ENCODE measurements at regions not wholly inside any gene's neighbourhood (a gene's known extent, or its start where the extent isn't known, plus 50 kb on each side); places are given as distances from the start of the nearest gene placed in this dataset.

GRCh38 chr17:36869856-36870719, 67.2 kb upstream of the LHX1 start:
- no peak for DNase-seq

GRCh38 chr17:36870720-36870999, 66.6 kb upstream of the LHX1 start:
- no peak for DNase-seq

DNA sequence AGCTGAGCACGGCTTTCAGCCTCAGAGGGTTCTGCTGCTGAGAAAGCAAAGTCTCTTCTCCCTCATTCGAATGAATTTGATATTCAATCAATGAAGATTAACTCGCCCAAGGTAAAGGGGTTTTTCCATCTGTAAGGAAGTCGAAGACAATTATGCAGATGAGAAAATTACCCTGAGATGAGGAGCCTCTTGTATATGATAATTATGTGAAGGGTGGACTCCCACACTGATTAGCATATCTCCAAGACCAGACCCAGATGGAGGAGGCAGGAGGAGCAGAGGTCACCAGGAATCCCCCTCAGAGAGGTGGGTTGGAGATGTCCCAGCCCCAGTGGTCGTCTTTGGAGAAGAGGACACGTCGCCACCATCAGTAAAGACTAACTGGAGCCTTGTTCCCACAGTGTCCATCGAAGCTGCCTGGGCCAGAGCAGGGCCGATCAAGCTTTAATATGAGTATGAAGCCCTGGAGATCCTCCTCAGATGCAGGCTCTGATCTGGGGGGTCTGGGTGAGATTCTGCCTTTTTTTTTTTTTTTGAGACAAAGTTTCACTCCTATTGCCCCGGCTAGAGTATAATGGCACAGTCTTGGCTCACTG, 61.5 kb upstream of the LHX1 start:
- DNase-seq = no peak

- DNase-seq = no peak
These were observed 60.3 kb upstream of the LHX1 start for GRCh38 chr17:36876966-36877365.

- DNase-seq = no peak
These were observed 59.5 kb upstream of the LHX1 start for GRCh38 chr17:36877771-36878170.

DNA sequence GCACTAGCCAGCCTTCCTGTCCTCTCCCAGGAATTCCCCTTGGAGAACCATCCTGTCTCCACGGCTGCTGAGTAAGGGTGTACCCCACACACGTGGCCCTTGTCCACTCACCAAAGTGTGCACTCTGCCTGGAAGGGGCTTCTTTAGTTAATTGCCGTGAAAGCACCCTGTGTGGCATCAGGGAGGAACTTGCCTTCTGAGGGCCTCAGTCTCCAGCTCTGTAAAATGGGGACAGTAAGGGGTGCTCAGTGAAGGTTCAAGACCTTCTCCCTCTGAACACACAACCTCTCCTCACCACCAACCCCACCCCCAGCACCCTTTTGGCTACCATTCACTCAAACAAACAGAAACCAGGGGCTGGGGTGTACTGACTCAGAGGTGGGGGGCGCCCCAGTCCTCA, 59.1 kb upstream of the LHX1 start:
- no peak for DNase-seq

DNA sequence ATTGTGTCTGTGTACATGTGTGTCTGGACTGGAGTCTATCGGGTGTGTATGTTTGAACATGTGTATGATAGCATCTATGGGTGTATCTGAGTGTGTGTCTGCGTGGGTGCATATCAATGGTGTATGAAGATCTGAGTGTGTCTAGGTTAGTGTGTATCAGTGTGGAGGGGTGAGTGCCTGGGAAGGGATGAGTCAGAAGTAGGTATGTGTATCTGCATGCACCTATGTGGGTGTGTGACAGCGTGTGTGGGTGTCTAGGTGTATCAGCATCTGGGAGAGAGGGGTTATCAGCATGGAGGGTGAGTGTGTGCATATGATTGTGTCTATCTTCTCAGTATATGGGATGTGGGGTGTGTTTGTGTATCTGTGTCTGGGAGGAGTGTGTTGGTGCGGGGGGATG, 58.2 kb upstream of the LHX1 start:
- no peak for DNase-seq

GRCh38 chr17:36879624-36880131, 57.6 kb upstream of the LHX1 start:
- DNase-seq = no peak

DNA sequence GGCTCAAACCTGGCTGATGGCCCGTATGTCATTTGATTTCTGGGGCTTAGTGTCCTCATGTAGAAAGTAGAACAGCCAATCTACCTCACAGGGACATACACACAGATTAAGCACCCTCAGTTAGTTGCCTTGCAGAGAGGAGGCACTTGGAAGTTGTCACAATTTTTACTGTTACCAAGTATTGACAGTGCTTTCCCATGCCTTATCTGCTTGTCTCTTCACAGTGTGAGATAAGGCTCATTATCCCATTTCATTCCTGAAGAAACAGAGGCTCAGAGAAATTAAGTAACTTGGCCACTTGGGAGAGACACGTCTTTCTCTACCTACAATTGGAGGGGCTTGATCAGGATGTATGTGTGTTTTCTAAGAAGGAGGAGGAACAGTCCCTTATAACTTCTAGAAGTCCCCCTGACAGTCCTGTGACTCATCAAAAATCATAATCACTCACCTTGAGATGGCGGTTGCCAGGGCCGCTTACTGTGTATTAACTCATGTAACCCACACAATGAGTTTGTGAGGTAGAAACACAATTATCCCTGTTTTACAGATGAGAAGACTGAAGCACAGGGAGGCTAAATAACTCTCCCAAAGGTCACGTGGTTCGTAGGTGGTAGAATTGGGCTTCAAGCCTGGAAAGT, 56.9 kb upstream of the LHX1 start:
- DNase-seq = no peak

DNA sequence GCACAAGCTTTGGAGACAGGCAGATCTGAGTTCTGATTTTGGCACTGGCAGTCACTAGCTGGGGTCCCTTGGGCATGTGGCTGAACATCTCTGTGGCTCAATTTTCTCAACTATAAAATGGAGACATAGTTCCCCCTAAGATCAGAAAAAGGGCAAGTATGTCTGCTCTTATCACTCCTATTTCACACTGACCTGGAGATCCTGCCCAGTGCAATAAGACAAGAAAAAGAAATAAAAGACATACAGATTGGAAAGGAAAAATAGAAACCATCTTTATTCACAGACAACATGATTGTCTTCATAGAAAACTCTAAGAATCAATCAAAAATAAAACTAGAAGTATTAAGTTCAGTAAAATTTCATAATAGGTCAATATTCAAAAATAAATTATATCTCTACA, 56.0 kb upstream of the LHX1 start:
- no peak for DNase-seq

DNA sequence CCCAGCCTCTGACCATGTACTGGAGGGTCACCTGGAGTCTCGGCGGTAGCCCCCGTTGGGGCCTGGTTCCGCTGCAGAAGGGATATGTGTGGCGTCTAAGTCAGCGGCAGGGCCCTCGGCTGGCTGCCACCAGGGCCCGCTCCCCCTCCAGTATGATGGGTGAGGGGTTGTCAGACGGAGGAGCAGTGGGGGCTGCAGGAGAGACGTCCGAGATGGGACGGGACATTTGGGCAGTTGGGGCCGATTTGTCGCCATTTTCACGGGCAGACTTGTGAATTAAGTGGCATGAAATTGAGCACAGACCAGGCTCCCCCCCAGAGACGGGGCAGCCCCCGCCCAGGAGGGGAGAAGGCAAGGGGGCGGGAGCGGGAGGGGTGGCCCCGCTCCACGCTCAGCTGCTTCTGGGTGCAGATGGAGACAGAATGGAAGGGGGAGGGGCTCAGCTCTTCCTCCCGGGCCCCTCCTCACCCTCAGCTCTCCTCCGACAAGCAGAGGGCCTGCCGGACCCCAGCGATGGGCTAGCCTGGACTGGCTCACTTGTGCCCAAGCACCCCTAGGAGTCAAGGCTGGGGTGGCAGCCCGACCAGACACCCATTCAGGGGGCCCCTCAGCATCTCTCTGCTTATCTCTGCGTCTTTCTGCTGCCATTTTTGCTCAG, 52.7 kb upstream of the LHX1 start:
- DNase-seq = no peak

DNA sequence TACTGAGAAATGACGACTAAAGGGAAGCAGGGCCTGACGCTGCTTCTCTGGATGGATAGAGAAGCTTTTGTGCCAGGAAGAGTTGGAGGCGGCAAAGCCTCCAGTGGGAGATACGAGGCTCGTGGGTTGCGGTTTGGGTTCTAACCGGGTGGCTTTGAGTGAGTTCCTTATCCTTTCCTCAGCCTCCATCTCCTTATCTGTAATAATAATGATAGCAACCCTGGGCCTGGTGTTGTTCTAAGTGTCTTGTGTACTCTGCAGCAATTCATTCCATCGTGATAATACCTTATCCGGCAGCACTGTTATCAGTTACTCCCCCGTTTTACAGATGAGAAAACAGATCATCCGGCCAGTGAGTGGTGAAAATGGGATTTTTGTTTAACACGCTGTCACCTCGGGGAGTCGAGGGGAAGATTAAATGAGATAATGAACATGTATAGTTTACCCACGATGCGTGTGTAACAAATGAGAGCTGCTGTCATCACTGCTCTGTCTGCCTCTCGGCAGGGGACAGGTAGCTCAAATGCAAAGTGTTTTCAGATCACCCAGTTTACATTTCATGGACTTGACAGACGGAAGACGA, 52.0 kb upstream of the LHX1 start:
- no peak for DNase-seq

- DNase-seq = no peak
These were observed 51.4 kb upstream of the LHX1 start for GRCh38 chr17:36885771-36886377.
